GM21381 (cell line): ENCODE measurements at regions not wholly inside any gene's neighbourhood (a gene's known extent, or its start where the extent isn't known, plus 50 kb on each side); places are given as distances from the start of the nearest gene placed in this dataset.
"Not testable (repeated sequence)": the region's sequence is repeated elsewhere in the genome, so short reads cannot be mapped to it uniquely, and the experiment has no call there.

Experiments used
- ATAC-seq: cut with Tn5 transposase; IDR thresholded peaks from one replicate; pipeline ENCODE4 v1.9.1; 2021; ENCODE audit warnings: mild to moderate bottlenecking, moderate library complexity; ENCODE audit not compliant: unreplicated experiment

DNA sequence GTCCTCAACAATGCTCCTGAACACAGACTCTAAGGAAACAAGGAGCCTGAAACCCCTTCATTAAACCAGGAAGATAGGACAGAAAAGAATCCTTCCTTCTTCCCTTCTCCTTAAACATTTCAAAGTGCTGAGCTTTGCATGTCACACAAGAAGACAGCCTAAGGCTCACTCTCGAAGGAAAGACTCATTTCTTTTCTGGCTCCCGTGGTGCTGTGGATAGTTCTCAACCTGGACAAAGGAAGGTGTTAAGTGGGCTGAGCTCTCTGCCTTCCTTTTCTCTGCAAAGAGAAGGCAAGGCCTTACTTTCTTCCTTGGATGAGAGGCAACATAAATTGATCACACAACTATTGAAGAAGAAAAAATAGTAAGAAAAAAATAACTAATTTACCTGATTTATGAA lies 452.4 kb upstream of the DDI1 start:
- ATAC-seq, result no peak

DNA sequence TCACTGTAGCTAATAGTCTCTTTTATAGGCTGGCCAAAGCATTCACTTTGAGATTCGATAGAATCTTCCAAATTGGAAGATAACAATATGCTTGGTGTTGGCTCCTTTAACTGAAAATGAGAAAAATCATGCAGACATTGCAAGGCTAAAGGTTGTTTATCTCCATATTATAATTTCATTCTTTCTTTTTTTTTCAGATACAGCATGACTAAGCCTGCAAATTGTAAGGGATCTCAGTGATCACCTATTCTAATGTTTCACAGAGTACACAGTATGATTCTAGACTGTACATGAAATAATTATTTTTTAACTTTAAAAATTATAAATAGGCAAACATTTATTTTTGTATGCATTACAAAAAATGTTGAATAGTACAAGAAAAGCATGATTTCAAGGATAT lies 451.7 kb upstream of the DDI1 start:
- ATAC-seq, result no peak

DNA sequence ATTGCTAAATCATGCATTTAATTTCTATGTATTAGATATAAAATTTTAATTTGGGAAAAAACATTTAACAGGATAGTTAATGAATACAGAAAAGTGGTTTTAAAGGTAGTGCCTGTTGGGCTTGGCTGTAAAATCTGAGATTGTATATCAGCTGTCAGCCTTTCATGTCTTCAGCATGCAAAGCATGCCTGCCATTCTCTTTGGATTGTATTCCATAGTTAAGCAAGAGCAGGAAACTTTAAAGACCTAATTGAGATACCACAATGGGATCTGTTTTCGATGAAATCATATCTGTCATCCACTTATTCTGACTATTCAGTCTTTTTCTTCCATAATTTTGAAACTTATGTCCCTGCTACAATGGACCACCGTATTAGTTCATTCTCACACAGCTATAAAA lies 451.0 kb upstream of the DDI1 start:
- no peak for ATAC-seq

DNA sequence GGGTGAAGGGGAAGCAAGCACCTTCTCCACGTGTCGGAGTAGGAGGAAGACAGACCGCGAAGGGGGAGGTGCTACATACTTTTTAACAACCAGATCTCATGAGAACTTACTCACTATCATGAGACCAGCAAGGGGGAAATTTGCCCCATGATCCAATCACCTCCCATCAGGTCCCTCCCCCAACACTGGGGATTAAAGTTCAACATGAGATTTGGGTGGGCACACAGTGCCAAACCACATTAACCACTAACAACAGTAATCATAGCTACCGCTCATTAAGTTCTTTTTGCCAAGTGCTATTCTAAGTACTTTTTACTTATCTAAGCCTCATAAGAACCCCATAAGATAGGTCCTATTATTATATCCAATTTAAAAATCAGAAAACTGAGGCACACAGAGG lies 450.5 kb upstream of the DDI1 start:
- ATAC-seq, result no peak

DNA sequence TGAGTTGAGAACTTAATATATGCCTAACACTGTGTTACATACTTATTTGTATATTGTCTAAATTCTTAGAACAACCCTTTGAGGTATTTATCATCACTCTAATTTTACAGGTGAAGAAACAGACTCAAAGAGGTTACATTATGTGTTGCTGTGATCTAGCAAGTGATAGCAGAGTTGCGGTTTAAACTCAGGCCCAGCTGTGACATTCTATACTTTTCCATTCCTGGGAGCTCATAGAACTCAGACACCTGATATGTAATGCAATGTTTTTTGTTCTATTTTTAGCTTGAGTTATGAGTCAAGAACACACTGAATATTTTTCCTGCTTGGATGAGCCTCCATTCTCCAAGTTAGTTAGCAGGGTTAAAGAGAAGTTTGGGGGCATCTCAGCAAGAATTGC lies 449.7 kb upstream of the DDI1 start:
- ATAC-seq, result no peak

DNA sequence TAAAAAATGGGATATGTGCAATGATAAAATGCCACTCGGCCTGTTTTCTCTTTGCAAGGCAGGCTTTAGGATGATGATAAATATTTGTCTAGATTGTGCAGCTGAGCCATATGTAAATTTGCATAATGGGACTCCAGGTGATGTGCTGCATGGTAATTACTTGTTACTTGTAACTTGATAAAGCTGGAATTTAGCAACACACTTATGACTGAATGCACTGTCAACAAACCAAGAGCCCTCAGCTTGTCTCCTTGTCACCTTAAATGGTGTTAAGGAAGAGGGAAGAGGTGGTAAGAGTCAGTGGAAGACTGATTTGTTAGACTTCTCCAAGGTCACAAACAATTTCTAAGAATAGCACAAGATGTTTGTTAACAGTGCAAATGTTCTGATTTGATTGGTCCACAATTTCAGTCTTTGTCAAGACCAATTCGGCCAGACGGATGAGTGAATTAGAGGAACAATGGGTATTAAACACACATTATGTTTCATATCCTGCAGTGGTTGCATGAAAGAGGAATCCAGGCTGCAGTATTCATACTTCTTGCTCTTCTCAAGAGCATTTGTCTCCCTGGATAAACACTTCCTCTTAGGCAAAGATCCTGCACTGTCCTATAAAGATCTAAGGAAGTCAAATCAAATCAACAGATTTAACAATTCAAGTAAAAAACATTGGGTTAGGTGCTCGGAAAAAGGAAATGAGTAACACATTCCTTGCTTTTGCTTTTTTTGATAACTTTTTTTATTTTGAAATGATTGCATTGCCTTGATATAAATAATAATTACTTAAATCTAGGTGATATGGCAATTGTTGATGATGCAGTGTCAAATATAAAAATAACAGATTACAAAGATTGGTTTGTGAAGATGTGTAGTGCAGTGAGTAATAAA lies 448.3 kb upstream of the DDI1 start:
- ATAC-seq, result no peak

DNA sequence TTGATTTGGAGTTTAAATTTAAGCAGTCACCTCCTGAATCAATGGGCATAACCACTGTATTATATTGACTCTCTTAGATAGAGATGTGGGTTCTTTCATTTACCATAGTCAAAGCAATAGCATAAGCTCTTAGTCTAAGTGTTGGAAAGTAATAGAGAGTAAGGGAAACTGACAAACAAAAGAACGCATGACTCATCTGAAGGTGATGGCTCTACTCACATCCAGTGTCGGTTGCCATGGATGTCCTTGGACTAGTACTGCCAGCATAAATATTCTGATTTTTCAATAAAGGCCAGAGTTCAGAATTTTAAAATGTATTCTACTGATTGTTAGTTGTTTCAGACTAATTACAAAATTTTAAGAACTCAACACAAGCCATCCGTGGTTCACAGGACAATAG lies 444.9 kb upstream of the DDI1 start:
- no peak for ATAC-seq

DNA sequence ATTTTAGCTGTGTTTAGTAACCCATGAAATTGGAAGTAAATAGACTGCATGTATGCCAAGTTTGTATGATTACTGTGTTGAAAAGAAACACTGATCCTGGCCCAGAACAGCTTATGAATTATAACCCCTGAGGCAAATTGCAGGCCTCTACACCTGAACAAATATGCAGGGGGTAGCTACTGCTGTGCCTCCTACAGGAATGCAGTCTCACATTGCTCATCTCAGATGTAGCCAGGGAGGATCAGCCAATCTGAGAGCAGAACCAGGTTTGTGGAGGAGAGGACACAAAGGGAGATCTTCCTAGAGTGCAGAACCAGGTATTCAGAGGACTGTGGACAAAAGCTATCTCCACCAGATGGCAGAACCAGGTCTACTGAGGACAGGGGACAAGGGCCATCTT lies 442.2 kb upstream of the DDI1 start:
- no peak for ATAC-seq

DNA sequence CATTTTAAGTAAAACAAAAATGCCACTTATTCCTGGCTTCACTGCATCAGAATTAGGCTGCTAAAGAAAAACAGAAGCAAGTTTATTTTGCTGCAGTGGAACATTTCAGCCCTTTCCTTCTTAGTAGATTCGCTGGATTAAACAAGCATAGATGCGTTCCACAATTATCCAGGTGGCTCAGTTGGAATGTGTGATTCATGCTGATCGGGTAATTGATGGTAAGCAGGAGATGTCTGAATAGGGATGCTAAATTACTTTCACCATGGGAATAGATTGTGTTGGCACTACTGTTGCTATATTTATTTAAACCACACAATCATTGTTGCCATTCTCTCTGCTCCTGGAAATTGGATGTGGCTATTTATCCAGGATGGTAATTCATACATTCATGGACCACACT lies 440.1 kb upstream of the DDI1 start:
- ATAC-seq, result no peak

DNA sequence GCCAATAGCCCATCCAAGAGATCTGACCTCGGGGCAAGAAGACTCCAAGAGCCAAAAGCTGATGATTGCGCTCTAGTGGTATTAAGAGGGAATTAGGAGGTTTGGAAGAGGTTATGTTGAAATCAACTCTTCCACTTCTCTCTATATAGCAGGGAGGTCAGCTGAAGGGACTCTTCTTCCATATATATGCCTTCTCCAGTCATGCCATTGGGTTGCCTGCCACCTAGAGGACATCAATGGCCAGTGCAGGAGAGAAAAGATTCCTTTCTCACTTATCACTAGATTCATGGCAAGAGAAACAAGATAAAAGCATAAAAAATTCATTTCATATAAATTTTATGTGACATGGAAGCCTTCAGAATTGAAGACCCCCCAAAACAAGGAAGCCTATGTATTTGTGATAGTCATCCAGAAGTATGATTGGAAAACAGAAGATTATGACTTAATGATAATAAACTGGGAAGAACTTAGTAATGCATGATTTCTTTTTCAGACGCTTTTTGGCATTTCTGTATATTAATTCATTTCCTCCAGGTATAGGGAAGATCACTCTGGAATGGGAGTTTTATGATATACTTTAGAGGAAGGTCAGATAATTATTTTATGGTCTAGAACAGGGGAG lies 435.1 kb upstream of the DDI1 start:
- peak; percentile 99 for ATAC-seq

DNA sequence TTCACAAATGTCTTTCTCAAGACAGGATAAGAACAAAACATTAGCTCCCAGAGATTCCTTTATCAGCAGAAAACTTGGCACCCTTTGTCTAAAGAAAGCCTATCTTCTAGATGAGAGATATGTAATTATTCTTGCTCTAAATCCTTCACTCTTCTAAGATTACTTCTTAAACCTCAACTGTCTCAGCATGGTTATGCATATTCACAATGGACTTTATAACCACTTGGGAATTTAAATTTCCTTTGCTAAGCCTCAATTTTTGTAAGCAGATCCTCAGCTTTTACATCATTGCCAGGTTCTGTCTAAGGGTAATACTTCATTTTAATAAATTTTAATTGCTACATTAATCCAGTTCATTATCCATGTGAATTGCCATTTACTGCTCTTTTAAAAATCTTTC lies 433.6 kb upstream of the DDI1 start:
- ATAC-seq, result no peak

DNA sequence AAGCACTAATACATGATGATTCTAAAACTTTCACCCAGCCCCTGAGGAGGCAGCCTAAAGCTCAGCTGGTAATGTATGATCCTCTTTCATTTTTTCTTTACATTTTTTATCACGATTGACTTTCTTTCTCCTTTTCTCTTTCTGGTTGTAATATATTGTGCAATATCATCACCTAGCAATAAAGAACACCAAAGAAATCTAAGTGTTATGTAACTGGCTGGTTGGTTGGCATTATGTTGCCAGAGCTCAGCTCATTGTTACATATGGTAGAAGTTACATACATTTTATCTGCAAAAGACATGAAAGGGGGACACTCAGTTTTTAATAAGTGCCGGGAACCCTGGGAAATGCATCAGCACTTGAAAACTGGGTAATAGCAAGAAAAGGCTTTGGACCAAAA lies 432.1 kb upstream of the DDI1 start:
- ATAC-seq, result no peak

DNA sequence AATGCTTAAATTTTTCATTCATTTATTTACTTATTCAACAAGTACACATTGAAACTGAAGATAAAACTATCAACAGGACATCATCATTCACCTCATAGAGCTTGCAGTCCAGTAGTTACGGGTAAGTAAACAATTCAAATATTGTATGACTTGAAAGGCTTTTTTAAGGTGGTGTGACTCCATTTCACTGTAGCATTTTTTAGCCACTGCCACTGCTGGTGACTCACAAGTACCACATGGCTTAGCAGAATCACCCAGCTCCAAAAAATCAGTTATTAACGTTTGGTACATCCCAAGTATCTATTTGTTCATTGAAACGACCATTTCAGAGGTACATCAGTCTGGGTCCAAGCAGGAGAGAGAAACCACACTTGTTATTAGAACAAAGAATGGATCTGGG lies 427.9 kb upstream of the DDI1 start:
- ATAC-seq, result no peak

DNA sequence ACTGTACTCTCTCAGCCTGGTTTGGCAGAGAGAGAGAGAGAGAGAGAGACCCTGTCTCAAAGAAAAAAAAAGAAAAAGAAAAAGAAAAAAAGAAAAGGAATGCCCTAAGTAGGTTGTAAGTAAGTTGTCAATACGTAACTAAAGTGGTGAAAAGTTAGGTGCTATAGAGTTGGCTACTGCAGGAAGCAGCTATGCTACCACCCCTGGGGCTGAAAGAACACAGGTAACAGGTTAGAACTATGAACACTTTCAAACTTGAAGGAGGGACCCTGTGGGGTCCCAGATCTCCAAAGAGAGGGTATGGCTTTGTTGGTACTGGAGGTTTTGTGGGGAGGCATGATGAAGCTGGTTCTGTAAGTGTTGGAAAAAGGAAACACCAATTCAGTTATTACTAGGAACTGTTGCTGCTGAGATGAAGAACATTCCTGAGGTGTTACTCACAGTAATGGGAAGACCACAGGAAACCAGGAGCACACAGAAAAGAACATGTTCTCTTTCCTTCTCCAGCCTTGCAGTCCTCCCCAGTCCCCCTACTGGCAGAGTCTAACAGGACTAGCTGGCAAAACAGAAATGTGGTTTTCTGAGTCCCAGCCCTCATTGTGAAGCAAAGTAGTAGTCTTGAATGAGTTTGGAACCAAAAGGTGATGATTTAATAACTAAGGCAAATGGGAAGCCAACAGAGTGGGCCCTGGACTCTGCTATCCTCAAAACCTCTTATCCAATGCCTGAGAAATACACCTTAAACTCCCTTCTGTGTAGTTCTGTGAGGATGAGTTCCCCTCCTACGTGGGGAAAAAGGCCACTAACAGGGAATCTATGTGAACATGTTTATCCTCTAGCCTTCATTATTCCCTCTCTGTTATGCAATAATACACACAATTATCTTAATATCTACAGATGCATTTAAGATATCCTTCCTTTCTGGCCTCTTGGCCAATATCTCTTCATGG lies 427.0 kb upstream of the DDI1 start:
- ATAC-seq, result no peak

DNA sequence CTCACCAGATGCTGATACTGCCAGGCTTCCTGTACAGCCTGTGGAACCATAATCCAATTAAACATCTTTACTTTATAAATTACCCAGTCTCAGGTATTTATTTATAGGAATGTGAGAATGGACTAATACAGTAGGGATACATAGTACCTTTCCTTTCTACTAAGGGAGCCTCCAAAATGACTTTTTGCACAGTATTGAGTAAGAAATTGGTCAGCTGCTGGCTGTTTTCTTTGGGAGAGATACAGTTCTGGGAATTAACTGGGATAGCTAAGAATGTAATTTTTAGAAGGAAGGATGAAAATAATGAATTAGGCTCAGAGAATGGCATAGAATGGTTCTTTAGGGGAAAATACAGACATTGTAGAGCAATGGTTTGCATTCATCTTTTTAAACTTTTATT lies 426.0 kb upstream of the DDI1 start:
- ATAC-seq, result no peak

DNA sequence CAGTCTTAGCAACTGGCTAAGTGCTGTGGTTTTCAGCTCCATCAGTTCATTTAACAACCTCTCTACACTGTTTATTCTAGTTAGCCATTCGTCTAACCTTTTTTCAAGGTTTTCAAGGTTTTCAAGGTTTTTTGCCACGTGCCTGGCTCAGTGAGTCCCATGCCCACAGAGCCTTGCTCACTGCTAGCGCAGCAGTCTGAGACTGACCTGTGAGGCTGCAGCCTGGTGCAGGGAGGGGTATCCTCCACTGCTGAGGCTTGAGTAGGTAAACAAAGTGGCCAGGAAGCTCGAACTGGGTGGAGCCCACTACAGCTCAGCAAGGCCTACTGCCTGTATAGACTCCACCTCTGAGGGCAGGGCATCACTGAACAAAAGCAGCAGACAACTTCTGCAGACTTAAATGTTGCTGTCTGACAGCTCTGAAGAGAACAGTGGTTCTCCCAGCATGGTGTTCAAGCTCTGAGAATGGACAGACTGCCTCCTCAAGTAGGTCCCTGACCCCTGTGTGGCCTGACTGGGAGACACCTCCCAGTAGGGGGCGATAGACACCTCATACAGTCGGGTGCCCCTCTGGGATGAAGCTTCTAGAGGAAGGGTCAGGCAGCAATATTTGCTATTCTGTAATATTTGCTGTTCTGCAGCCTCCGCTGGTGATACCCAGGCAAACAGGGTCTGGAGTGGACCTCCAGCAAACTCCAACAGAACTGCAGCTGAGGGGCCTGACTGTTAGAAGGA lies 424.7 kb upstream of the DDI1 start:
- not testable (repeated sequence) for ATAC-seq

DNA sequence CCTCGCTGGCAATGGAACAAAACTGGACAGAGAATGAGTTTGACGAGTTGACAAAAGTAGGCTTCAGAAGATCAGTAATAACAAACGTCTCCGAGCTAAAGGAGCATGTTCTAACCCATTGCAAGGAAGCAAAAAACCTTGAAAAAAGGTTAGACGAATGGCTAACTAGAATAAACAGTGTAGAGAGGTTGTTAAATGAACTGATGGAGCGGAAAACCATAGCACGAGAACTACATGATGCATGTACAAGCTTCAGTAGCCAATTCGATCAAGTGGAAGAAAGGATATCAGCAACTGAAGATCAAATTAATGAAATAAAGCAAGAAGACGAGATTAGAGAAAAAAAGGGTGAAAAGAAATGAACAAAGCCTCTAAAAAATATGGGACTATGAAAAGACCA lies 424.0 kb upstream of the DDI1 start:
- not testable (repeated sequence) for ATAC-seq

DNA sequence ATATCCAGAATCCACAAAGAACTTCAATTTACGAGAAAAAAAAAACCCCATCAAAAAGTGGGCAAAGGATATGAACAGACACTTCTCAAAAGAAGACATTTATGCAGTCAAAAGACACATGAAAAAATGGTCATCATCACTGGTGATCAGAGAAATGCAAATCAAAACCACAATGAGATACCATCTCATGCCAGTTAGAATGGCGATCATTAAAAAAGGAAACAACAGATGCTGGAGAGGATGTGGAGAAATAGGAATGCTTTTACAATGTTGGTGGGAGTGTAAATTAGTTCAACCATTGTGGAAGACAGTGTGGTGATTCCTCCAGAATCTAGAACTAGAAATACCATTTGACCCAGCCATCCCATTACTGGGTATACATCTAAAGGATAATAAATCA lies 419.9 kb upstream of the DDI1 start:
- not testable (repeated sequence) for ATAC-seq

DNA sequence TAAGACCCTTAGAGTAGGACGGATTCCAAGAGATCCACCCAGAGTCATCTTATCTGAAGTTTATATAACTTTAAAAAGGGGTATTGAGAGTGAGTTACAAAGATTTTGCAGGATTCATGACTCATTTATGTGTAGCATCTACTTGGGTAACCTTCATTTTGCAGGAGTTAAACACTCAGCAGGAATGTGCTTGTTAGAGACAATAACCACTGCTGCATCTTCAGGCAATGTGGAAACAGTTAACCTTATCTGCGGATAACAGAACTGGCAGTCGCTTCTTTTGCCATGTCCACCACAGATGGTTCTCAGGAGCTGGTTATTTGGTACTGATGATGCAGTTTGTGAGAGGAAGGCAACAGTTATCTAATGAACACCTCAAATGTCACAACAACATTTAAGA lies 417.9 kb upstream of the DDI1 start:
- ATAC-seq, result no peak

DNA sequence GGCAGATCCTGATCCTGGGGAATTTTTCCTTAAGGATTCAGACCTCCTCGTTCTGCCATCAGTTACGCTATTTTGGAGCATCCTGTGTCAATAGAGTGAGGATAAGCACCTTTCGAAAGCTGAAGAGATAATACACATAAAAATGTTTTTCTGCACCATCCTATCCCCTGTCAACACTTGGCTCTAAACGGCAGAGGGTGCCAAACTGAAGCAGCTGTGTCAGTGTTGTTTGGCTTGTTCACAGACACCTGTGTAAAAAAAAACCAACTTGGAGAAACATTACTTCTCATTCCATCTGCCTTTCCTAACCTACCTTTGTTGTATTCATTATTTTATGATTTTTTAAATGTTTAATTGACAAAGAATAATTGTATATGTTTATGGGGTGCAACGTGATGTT lies 417.0 kb upstream of the DDI1 start:
- no peak for ATAC-seq

DNA sequence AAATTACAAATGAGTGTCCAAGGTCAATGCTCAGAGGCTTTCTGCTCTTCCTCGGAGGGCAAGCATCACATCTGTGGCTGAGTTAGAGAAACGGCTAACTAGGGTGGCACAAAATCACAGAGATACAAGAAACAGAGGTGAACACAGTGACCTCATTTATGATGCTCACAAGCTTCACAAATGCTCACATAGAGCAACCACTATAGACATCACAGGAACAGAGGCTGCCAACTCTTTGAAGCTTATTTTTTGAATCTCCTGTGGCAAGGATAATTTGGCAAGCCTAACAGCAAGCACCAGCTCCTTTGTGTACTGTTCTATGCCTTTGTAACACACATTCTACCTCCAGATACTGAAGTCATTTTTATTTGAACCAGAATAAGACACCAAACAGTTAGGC lies 416.5 kb upstream of the DDI1 start:
- ATAC-seq, result no peak
